PC-9 (cell line): ENCODE measurements at regions not wholly inside any gene's neighbourhood (a gene's known extent, or its start where the extent isn't known, plus 50 kb on each side); places are given as distances from the start of the nearest gene placed in this dataset.

Experiments used
- BruUV-seq: library from RNA; stranded (reverse); fragments of 400-500 nt; replicated peaks from 2 replicates; lab custom pipeline; 2021; lab: Mats Ljungman, UMichigan
- CTCF ChIA-PET: fragments of 300-600 bp; sonication (Branson Sonifier 250); formaldehyde crosslinking; loops from one replicate; lab custom pipeline; 2022; ENCODE audit warnings: antibody characterized with exemption; lab: Charles Lee
- POLR2A ChIA-PET: fragments of 300-600 bp; sonication (Branson Sonifier 250); formaldehyde crosslinking; loops from one replicate; lab custom pipeline; 2022; ENCODE audit warnings: antibody characterized with exemption; ENCODE audit not compliant: unreplicated experiment; lab: Charles Lee
- DNase-seq, 2 experiments: peaks; one replicate each; pipeline versions ENCODE4 v3.0.0 to v3.0.0-alpha.2; 2015 to 2022; ENCODE audit warnings: mixed read lengths in 1 of 2
- H2AFZ ChIP-seq: fragments of 200-600 bp; sonication (generic); 2 replicates; pipeline ENCODE4 v1.8.1; 2017; ENCODE audit warnings: antibody characterized with exemption
- H3F3A ChIP-seq: fragments of 200-600 bp; sonication (generic); 2 replicates; pipeline ENCODE4 v1.8.1; 2017; ENCODE audit warnings: antibody characterized with exemption, mild to moderate bottlenecking, low read depth; ENCODE audit not compliant: insufficient read depth
- H3K27ac ChIP-seq: fragments of 200-600 bp; sonication (generic); 2 replicates; pipeline ENCODE4 v1.6.1; 2016; ENCODE audit warnings: mixed run types
- H3K27me3 ChIP-seq: fragments of 200-600 bp; sonication (generic); 2 replicates; pipeline ENCODE4 v1.6.1; 2016; ENCODE audit warnings: low read depth, mixed run types; ENCODE audit not compliant: insufficient read depth
- H3K36me3 ChIP-seq: fragments of 200-600 bp; sonication (generic); 2 replicates; pipeline ENCODE4 v1.6.1; 2016; ENCODE audit warnings: low read depth, mixed run types
- H3K4me1 ChIP-seq: fragments of 200-600 bp; sonication (generic); replicated peaks from 2 replicates; pipeline ENCODE4 v1.6.1; 2016; ENCODE audit warnings: mixed run types; ENCODE audit not compliant: insufficient read depth
- H3K4me2 ChIP-seq: fragments of 200-600 bp; sonication (generic); 2 replicates; pipeline ENCODE4 v1.6.1; 2017; ENCODE audit warnings: mixed run types
- H3K4me3 ChIP-seq: fragments of 200-600 bp; sonication (generic); 2 replicates; pipeline ENCODE4 v1.6.1; 2016; ENCODE audit warnings: mixed run types
- H3K79me2 ChIP-seq: fragments of 200-600 bp; sonication (generic); 2 replicates; pipeline ENCODE4 v1.6.1; 2017; ENCODE audit warnings: low read depth, mixed run types
- H3K9me2 ChIP-seq: fragments of 200-600 bp; sonication (generic); 2 replicates; pipeline ENCODE4 v1.8.1; 2017; ENCODE audit warnings: mild to moderate bottlenecking; ENCODE audit not compliant: insufficient read depth
- H3K9me3 ChIP-seq: fragments of 200-600 bp; sonication (generic); 2 replicates; pipeline ENCODE4 v1.8.1; 2016; ENCODE audit warnings: low read depth; ENCODE audit not compliant: insufficient read depth
- H4K20me1 ChIP-seq: fragments of 200-600 bp; sonication (generic); 2 replicates; pipeline ENCODE4 v1.8.1; 2017; ENCODE audit not compliant: insufficient read depth
- CTCF ChIP-seq: fragments of 200-600 bp; sonication (generic); conservative IDR thresholded peaks from 2 replicates; pipeline ENCODE4 v1.6.1; 2017; ENCODE audit warnings: mixed run types, antibody characterized with exemption, mild to moderate bottlenecking, moderate library complexity
- EZH2 ChIP-seq: fragments of 200-600 bp; sonication (generic); IDR thresholded peaks from 2 replicates; pipeline ENCODE4 v1.8.0; 2017; ENCODE audit warnings: antibody characterized with exemption, low read depth
- intact Hi-C: fragments of 100-400 bp; cut with micrococcal nuclease; formaldehyde crosslinking; loops from one replicate; pipeline ENCODE4 v1.10.0; 2022; ENCODE audit not compliant: unreplicated experiment

GRCh38 chr12:58224536-58225105, 283.3 kb downstream of the ATP23 start:
- H3K4me1 ChIP-seq: no peaks in the 10 kb centered on the region
- no peak overlapping the region for H3K4me3 ChIP-seq
- no peak overlapping the region for H3K27ac ChIP-seq
- no peak overlapping the region for H3K4me2 ChIP-seq
- DNase-seq: no peak
- no peaks in the 10 kb centered on the region for H3K36me3 ChIP-seq
- no TSS peak for BruUV-seq
- no peaks in the 10 kb centered on the region for H3K9me2 ChIP-seq
- intact Hi-C loops: no loop called here
- TF ChIP-seq CTCF (no peak), EZH2 (no peak)
- H3F3A ChIP-seq: no peaks in the 10 kb centered on the region
- H4K20me1 ChIP-seq: no peaks in the 10 kb centered on the region
- no peak overlapping the region for H2AFZ ChIP-seq
- CTCF ChIA-PET: no interaction called here
- no peaks in the 10 kb centered on the region for H3K9me3 ChIP-seq
- no peaks in the 10 kb centered on the region for H3K27me3 ChIP-seq
- no peaks in the 10 kb centered on the region for H3K79me2 ChIP-seq
- POLR2A ChIA-PET: no interaction called here

- ChIA-PET CTCF (no interaction called here), POLR2A (no interaction called here)
- Histone ChIP-seq H3F3A (no peaks in the 10 kb centered on the region), H3K79me2 (no peaks in the 10 kb centered on the region), H3K27me3 (no peaks in the 10 kb centered on the region), H3K9me2 (no peaks in the 10 kb centered on the region), H3K9me3 (no peaks in the 10 kb centered on the region), H3K27ac (no peak overlapping the region), H3K4me1 (no peaks in the 10 kb centered on the region), H2AFZ (no peak overlapping the region), H3K4me3 (no peak overlapping the region), H3K4me2 (no peak overlapping the region), H3K36me3 (no peaks in the 10 kb centered on the region), H4K20me1 (no peaks in the 10 kb centered on the region)
- BruUV-seq: no TSS peak
- DNase-seq: no peak
- intact Hi-C loops: no loop called here
- no peak for TF ChIP-seq CTCF
- TF ChIP-seq EZH2: no peak
Observed at GRCh38 chr12:58225203-58225877, 284.0 kb downstream of the ATP23 start.

GRCh38 chr12:58233886-58234285, 292.5 kb downstream of the ATP23 start:
- CTCF ChIA-PET: no interaction called here
- no peaks in the 10 kb centered on the region for H3K9me3 ChIP-seq
- intact Hi-C loops: no loop called here

More at GRCh38 chr12:58233886-58234285, 292.5 kb downstream of the ATP23 start:
- DNase-seq: no peak
- Histone ChIP-seq H3K4me3 (no peak overlapping the region), H3K4me1 (no peaks in the 10 kb centered on the region), H3K36me3 (no peaks in the 10 kb centered on the region), H3K27me3 (no peaks in the 10 kb centered on the region), H3F3A (no peaks in the 10 kb centered on the region), H3K4me2 (no peak overlapping the region), H4K20me1 (no peaks in the 10 kb centered on the region), H2AFZ (no peak overlapping the region), H3K27ac (no peak overlapping the region), H3K9me2 (no peaks in the 10 kb centered on the region), H3K79me2 (no peaks in the 10 kb centered on the region)
- TF ChIP-seq CTCF (no peak), EZH2 (no peak)
- POLR2A ChIA-PET: no interaction called here
- no TSS peak for BruUV-seq
